22Rv1 (cell line): ENCODE measurements at regions not wholly inside any gene's neighbourhood (a gene's known extent, or its start where the extent isn't known, plus 50 kb on each side); places are given as distances from the start of the nearest gene placed in this dataset.
"Not testable (repeated sequence)": the region's sequence is repeated elsewhere in the genome, so short reads cannot be mapped to it uniquely, and the experiment has no call there.

ENCODE experiments used
- H3K27ac ChIP-seq: fragments of 450-650 bp; 2 replicates; pipeline ENCODE4 v1.5.1; 2017
- ZFX ChIP-seq: fragments of 450-650 bp; IDR thresholded peaks from 2 replicates; pipeline ENCODE4 v1.6.1; 2017; ENCODE audit warnings: antibody characterized with exemption, borderline replicate concordance
- TF ChIP-seq, protein P1 (sequence below): fragments of 450-650 bp; IDR thresholded peaks from 2 replicates; pipeline ENCODE4 v1.5.1; 2017; ENCODE audit warnings: mild to moderate bottlenecking

DNA sequence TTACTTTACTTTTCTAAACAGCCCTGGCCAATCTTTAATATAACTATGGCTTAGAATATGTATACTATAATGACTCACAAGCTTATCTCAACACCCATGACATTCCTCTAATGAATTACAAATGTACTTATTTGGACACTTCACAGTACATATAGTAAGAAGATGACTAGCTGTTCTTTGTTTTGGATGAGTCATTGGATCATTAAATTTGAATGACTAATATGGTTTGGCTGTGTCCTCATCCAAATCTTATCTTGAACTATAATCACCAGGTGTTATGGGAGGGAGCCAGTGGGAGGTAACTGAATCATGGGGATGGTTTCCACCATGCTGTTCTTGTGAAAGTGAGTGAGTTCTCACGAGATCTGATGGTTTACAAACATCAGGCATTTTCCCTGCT lies 807.5 kb upstream of the SORCS1 start:
- H3K27ac ChIP-seq: peak overlapping the region; percentile 61
- TF ChIP-seq, protein P1, sequence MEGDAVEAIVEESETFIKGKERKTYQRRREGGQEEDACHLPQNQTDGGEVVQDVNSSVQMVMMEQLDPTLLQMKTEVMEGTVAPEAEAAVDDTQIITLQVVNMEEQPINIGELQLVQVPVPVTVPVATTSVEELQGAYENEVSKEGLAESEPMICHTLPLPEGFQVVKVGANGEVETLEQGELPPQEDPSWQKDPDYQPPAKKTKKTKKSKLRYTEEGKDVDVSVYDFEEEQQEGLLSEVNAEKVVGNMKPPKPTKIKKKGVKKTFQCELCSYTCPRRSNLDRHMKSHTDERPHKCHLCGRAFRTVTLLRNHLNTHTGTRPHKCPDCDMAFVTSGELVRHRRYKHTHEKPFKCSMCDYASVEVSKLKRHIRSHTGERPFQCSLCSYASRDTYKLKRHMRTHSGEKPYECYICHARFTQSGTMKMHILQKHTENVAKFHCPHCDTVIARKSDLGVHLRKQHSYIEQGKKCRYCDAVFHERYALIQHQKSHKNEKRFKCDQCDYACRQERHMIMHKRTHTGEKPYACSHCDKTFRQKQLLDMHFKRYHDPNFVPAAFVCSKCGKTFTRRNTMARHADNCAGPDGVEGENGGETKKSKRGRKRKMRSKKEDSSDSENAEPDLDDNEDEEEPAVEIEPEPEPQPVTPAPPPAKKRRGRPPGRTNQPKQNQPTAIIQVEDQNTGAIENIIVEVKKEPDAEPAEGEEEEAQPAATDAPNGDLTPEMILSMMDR: no peak
- TF ChIP-seq ZFX: no peak

DNA sequence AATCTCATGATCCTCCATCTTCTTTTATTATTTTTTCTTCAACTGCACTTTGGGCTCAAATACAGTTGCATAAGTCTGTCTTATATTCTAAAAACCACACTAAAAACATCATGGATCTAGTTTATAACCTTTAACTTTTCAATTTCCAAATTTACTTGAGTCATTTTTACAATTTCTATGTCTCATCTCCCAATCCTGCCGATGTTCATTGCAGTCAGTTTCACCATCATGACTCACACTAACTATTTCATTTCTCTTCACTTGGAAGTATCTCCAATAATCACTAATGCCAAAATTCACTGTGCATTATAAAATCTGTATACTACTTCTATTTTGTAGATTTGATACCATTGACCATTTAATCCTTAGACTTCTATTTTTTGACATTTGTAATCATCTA lies 806.9 kb upstream of the SORCS1 start:
- peak overlapping the region; percentile 61 for H3K27ac ChIP-seq
- TF ChIP-seq ZFX: no peak
- TF ChIP-seq, protein P1: no peak

DNA sequence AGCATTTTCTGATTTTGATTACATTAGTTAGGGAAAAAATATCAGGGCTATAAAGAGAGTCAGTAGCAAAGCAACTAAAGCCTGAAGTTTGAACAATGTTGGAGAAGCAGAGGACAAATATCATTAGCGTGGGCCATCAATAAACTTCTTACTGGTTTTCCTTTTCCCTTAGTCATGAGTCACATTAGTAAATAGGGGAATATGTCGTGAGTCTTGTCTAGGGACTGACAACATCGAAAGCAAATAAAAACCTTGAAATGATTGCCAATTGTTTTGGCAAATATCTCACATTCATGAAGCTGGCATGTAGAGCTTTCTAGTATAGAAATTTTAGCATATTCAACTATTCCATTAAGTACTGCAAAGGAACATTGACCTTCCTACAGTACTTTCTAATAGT lies 806.0 kb upstream of the SORCS1 start:
- peak overlapping the region; percentile 61 for H3K27ac ChIP-seq
- no peak for TF ChIP-seq ZFX
- TF ChIP-seq, protein P1: no peak

DNA sequence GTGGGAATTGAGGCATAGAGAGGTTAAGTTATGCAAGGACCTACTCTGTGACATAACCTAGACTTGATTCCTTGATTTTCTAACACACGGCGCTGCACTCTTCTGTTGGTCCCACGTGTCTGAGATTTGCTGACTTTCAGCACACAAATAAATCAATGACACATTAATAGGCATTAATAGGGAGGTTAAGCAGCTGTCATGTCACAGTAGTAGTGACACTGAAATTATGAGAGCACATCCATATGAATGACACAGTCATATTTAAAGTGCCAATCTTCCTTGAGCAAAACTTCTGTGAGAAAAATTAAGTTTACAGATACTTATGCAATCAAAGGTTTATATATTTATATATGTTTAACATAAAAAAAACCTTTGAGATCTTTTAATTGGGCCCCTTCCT lies 805.4 kb upstream of the SORCS1 start:
- no peak for TF ChIP-seq ZFX
- TF ChIP-seq, protein P1: no peak
- H3K27ac ChIP-seq: peak overlapping the region; percentile 61

DNA sequence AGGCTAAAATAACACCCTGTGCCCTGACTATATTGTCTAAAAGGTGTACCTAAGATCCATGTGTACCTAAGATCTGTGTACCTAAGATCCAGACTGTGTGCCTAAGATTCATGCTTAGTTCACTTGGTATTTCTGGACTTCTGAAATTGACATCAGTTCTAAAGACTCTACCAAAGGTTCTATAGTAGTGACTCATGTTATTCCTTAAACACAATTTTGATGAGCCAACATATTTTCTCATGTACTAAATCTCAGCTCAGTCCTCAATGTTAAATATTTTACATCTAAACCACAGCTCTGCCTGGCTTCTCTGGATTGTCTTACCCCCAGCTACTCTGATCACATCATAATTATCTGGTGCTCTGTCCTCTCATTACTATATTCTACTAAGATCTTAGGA lies 802.3 kb upstream of the SORCS1 start:
- no peak overlapping the region for H3K27ac ChIP-seq
- TF ChIP-seq, protein P1: no peak
- TF ChIP-seq ZFX: no peak

DNA sequence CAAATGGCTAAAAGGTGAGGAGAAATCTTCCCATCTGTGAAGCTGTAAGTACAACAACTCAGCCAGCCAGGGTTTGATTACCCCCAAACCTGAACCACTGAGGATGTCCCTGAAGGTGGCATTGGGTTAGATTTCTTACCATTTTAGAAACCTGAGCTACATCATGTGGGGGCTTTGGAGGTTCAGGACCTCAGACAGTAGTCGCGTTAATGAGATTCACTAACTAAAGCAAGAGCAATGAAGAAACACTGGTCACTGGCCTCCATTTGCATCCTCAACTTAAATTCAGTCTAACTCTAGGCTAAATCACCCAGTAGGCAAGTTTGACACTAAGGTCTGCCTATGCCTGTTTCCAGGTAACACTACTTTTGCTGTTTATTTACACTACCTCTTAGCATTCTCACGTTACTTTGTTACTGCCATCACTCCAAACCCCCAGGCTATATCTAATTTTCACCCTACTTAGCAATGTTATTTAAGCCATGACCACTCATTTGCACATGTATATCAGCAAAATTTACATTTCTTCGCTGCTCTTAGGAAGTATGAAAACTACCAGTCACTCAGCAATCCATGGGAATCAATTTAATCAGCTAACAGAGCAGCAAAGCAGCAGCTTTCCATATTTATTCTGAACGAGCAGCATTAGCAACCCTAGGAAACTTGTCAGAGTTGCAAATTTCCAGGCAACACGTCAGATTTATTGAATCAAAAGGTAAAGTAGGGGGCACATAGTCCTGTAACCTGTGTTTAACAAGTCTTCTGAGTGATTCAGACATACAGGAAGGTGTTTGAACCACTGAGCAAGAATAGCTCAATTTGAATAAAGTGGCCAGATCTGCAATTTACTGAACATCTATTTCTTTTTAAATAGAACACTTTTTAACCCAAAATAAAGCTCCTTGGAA lies 788.4 kb upstream of the SORCS1 start:
- TF ChIP-seq ZFX: no peak
- TF ChIP-seq, protein P1: no peak
- H3K27ac ChIP-seq: no peak overlapping the region

DNA sequence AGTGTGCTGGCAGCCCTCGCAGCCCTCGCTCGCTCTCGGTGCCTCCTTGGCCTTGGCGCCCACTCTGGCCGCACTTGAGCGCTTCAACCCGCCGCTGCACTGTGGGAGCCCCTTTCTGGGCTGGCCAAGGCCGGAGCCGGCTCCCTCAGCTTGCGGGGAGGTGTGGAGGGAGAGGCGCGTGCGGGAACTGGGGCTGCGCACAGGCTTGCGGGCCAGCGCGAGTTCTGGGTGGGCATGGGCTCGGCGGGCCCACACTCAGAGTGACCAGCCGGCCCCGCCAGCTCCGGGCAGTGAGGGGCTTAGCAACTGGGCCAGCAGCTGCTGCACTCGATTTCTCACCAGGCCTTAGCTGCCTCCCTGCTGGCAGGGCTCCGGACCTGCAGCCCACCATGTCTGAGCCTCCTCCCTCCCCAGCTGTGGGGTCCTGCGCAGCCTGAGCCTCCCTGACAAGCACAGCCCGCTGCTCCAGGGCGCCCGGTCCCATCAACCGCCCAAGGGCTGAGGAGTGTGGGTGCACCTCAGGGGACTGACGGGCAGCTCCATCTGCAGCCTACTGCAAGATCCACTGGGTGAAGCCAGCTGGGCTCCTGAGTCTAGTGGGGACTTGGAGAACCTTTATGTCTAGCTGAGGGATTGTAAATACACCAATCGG lies 786.0 kb upstream of the SORCS1 start:
- H3K27ac ChIP-seq: not testable (repeated sequence)
